ENCODE measurements at regions not wholly inside any gene's neighbourhood (a gene's known extent, or its start where the extent isn't known, plus 50 kb on each side); places are given as distances from the start of the nearest gene placed in this dataset.

GRCh38 chr1:29500651-29501050 is 264.3 kb downstream of the PTPRU start:
- ATAC-seq = no peak
- TF ChIP-seq SNAI2 (CRISPR knock-in tag; IDR thresholded peaks at IDR 0.05) (no peak), TCF4 (CRISPR knock-in tag; IDR thresholded peaks at IDR 0.05; ENCODE audit: borderline replicate concordance) (no peak), CSRNP3 (CRISPR knock-in tag; IDR thresholded peaks at IDR 0.05) (no peak), PPARA (CRISPR knock-in tag; IDR thresholded peaks at IDR 0.05; ENCODE audit: borderline replicate concordance) (no peak), CREB5 (CRISPR knock-in tag; IDR thresholded peaks at IDR 0.05; ENCODE audit: low read depth) (no peak), CSDC2 (CRISPR knock-in tag; IDR thresholded peaks at IDR 0.05) (no peak), ZFP3 (CRISPR knock-in tag; IDR thresholded peaks at IDR 0.05) (no peak), ZNF565 (CRISPR knock-in tag; conservative IDR thresholded peaks at IDR 0.05; ENCODE audit: low read depth) (no peak), GLIS3 (CRISPR knock-in tag; IDR thresholded peaks at IDR 0.05) (no peak)

- TF ChIP-seq GLIS3 (CRISPR knock-in tag; IDR thresholded peaks at IDR 0.05) (no peak), CSRNP3 (CRISPR knock-in tag; IDR thresholded peaks at IDR 0.05) (no peak), CSDC2 (CRISPR knock-in tag; IDR thresholded peaks at IDR 0.05) (no peak), PPARA (CRISPR knock-in tag; IDR thresholded peaks at IDR 0.05; ENCODE audit: borderline replicate concordance) (no peak), ZFP30 (CRISPR knock-in tag; IDR thresholded peaks at IDR 0.05) (no peak), RARB (CRISPR knock-in tag; IDR thresholded peaks at IDR 0.05) (no peak), POU6F1 (CRISPR knock-in tag; IDR thresholded peaks at IDR 0.05; ENCODE audit: borderline replicate concordance, low read depth) (no peak), ARNTL (CRISPR knock-in tag; IDR thresholded peaks at IDR 0.05; ENCODE audit: borderline replicate concordance, low read depth) (no peak), PATZ1 (CRISPR knock-in tag; IDR thresholded peaks at IDR 0.05; ENCODE audit: borderline replicate concordance) (no peak), ZNF70 (CRISPR knock-in tag; IDR thresholded peaks at IDR 0.05) (no peak), ESRRG (CRISPR knock-in tag; IDR thresholded peaks at IDR 0.05) (no peak), TOX (CRISPR knock-in tag; IDR thresholded peaks at IDR 0.05; ENCODE audit: borderline replicate concordance) (no peak), ZNF8 (CRISPR knock-in tag; IDR thresholded peaks at IDR 0.05) (no peak)
- ATAC-seq = no peak
Observed at GRCh38 chr1:29500041-29500440, 263.7 kb downstream of the PTPRU start.

GRCh38 chr1:29499104-29499650 is 262.9 kb downstream of the PTPRU start:
- no peak for TF ChIP-seq ZNF8 (CRISPR knock-in tag; IDR thresholded peaks at IDR 0.05)
- no peak for ATAC-seq

GRCh38 chr1:29498126-29499103 is 262.1 kb downstream of the PTPRU start:
- no peak for ATAC-seq
- no peak for TF ChIP-seq TCF4 (CRISPR knock-in tag; IDR thresholded peaks at IDR 0.05; ENCODE audit: borderline replicate concordance)
- TF ChIP-seq ZNF565 (CRISPR knock-in tag; conservative IDR thresholded peaks at IDR 0.05; ENCODE audit: low read depth) = no peak
- no peak for TF ChIP-seq BACH2 (CRISPR knock-in tag; IDR thresholded peaks at IDR 0.05; ENCODE audit: borderline replicate concordance)
- TF ChIP-seq SNAI2 (CRISPR knock-in tag; IDR thresholded peaks at IDR 0.05) = no peak
- TF ChIP-seq ZC3H10 (CRISPR knock-in tag; IDR thresholded peaks at IDR 0.05) = no peak
- TF ChIP-seq ESRRG (CRISPR knock-in tag; IDR thresholded peaks at IDR 0.05) = no peak
- no peak for TF ChIP-seq GLIS3 (CRISPR knock-in tag; IDR thresholded peaks at IDR 0.05)
- TF ChIP-seq OSR1 (CRISPR knock-in tag; IDR thresholded peaks at IDR 0.05) = no peak
- TF ChIP-seq CREB5 (CRISPR knock-in tag; IDR thresholded peaks at IDR 0.05; ENCODE audit: low read depth) = no peak
- TF ChIP-seq ISL1 (CRISPR knock-in tag; IDR thresholded peaks at IDR 0.05) = no peak
- no peak for TF ChIP-seq CSDC2 (CRISPR knock-in tag; IDR thresholded peaks at IDR 0.05)
- TF ChIP-seq PPARA (CRISPR knock-in tag; IDR thresholded peaks at IDR 0.05; ENCODE audit: borderline replicate concordance) = no peak
